GM03348 (cell line): ENCODE measurements at regions not wholly inside any gene's neighbourhood (a gene's known extent, or its start where the extent isn't known, plus 50 kb on each side); places are given as distances from the start of the nearest gene placed in this dataset.
A peak's percentile ranks its signal among the peaks of the same experiment; 100 is the strongest.
"Not testable (repeated sequence)": the region's sequence is repeated elsewhere in the genome, so short reads cannot be mapped to it uniquely, and the experiment has no call there.

Experiments used
- DNase-seq: peaks from one replicate; pipeline ENCODE4 v3.0.0; 2012; ENCODE audit warnings: low spot score

GRCh38 chr6:15956205-15957106 lies 172.4 kb upstream of the MYLIP start:
- no peak for DNase-seq

GRCh38 chr6:15955484-15955883 lies 173.4 kb upstream of the MYLIP start:
- no peak for DNase-seq

GRCh38 chr6:15953152-15953880 lies 175.6 kb upstream of the MYLIP start:
- DNase-seq = peak; percentile 59

- peak; percentile 15 for DNase-seq
These were observed 176.4 kb upstream of the MYLIP start for GRCh38 chr6:15952231-15953151.

- no peak for DNase-seq
These were observed 177.8 kb upstream of the MYLIP start for GRCh38 chr6:15950962-15951569.

- no peak for DNase-seq
These were observed 178.9 kb upstream of the MYLIP start for GRCh38 chr6:15949982-15950381.

GRCh38 chr6:15948930-15949900 lies 179.7 kb upstream of the MYLIP start:
- DNase-seq = no peak

GRCh38 chr6:15947923-15948322 lies 181.0 kb upstream of the MYLIP start:
- DNase-seq = no peak

GRCh38 chr6:15947436-15947835 lies 181.4 kb upstream of the MYLIP start:
- DNase-seq = no peak

GRCh38 chr6:15946701-15947385 lies 182.0 kb upstream of the MYLIP start:
- no peak for DNase-seq

GRCh38 chr6:15945593-15946159 lies 183.2 kb upstream of the MYLIP start:
- DNase-seq = peak; percentile 49

GRCh38 chr6:15943423-15943822 lies 185.5 kb upstream of the MYLIP start:
- no peak for DNase-seq

- DNase-seq = no peak
These were observed 187.7 kb upstream of the MYLIP start for GRCh38 chr6:15941168-15941567.

GRCh38 chr6:15938107-15938506 lies 190.8 kb upstream of the MYLIP start:
- no peak for DNase-seq

- DNase-seq = no peak
These were observed 191.3 kb upstream of the MYLIP start for GRCh38 chr6:15937602-15938001.

GRCh38 chr6:15936503-15936902 lies 192.4 kb upstream of the MYLIP start:
- no peak for DNase-seq

- DNase-seq = no peak
These were observed 193.2 kb upstream of the MYLIP start for GRCh38 chr6:15935661-15936060.

GRCh38 chr6:15931697-15932096 lies 197.2 kb upstream of the MYLIP start:
- DNase-seq = not testable (repeated sequence)

- DNase-seq = no peak
These were observed 198.7 kb upstream of the MYLIP start for GRCh38 chr6:15930207-15930606.

- no peak for DNase-seq
These were observed 199.2 kb upstream of the MYLIP start for GRCh38 chr6:15929685-15930084.
